ENCODE measurements at regions not wholly inside any gene's neighbourhood (a gene's known extent, or its start where the extent isn't known, plus 50 kb on each side); places are given as distances from the start of the nearest gene placed in this dataset.

- ChIA-PET CTCF (no interaction called here), POLR2A (no interaction called here)
These were observed 50.8 kb upstream of the MYLIP start for GRCh38 chr6:16078064-16078463.

DNA sequence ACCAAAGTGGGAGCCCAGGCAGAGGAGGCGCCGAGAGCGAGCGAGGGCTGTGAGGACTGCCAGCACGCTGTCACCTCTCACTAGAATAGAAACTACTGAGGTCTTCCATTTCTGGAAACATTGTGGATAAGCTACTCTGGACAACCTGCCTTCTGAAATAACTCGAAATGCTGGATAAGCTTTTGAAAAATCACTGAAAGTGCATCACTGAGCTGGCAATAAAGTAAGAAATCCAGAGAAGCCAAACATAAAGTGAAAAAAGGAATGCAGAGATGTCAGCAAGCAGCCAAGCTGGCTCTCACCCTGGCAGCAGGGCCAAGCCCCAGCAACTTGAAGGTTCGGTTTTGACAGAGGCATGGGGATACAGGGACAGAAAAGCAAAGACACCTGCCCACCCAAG lies 59.2 kb upstream of the MYLIP start:
- POLR2A ChIA-PET, result no interaction called here
- CTCF ChIA-PET, result no interaction called here

DNA sequence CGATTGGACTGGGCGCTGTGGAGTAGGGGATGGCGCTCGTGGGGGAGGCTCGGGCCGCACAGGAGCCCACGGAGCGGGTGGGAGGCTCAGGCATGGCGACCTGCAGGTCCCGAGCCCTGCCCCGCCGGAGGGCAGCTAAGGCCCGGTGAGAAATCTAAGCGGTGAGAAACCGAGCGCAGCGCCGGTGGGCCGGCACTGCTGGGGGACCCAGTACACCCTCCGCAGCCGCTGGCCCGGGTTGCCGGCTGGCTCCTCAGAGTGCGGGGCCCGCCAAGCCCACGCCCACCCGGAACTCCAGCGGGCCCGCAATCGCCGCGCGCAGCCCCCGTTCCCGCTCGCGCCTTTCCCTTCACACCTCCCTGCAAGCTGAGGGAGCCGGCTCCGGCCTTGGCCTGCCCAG lies 59.7 kb upstream of the MYLIP start:
- CTCF ChIA-PET, result no interaction called here
- POLR2A ChIA-PET, result no interaction called here

DNA sequence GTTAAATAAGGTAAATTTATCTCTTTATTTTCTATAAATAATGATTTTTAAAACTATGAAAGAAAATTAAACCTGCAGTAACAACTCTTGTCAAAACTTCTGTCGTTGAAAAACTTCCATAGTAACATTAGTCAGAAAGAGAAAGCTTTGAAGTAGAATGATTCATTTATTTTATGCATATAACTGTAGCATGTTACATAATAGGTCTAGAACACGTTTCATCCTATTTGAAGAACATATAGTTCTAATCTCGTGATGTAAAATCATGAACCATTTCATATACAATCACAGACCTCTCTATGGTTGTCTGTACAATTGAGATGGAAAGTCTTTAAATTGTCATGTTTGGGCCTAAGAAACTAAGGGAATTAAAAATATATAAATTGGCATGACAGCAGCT lies 61.3 kb upstream of the MYLIP start:
- CTCF ChIA-PET, result no interaction called here
- POLR2A ChIA-PET, result no interaction called here

GRCh38 chr6:16064671-16065072 lies 64.2 kb upstream of the MYLIP start:
- POLR2A ChIA-PET, result no interaction called here
- CTCF ChIA-PET, result interaction anchor here (0.5 kb wide), 1 partner anchor 1789 kb away, joined by 4 read pairs; no protein-coding TSS in a partner anchor

- POLR2A ChIA-PET, result no interaction called here
- CTCF ChIA-PET, result no interaction called here
These were observed 65.3 kb upstream of the MYLIP start for GRCh38 chr6:16063580-16063979.

DNA sequence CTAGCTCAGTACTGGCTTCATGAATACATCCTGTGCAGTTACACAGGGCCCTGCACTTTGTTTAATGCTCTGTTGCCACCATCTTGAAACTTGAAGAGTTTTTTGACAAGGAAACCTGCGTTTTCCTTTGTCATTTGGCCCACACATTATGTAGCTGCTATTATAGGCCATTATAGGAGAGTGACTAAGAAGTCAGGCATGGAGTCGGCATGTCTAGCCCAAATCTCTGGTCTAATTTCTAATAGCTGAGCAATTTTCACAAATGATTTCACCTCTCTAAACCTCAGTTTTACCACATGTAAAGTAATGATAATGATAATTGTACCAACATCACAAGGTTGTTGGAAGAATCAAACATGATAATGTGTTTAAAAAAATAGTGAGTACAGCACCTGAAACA lies 67.1 kb upstream of the MYLIP start:
- POLR2A ChIA-PET, result no interaction called here
- CTCF ChIA-PET, result no interaction called here

- POLR2A ChIA-PET, result no interaction called here
- CTCF ChIA-PET, result no interaction called here
These were observed 68.8 kb upstream of the MYLIP start for GRCh38 chr6:16060039-16060438.

DNA sequence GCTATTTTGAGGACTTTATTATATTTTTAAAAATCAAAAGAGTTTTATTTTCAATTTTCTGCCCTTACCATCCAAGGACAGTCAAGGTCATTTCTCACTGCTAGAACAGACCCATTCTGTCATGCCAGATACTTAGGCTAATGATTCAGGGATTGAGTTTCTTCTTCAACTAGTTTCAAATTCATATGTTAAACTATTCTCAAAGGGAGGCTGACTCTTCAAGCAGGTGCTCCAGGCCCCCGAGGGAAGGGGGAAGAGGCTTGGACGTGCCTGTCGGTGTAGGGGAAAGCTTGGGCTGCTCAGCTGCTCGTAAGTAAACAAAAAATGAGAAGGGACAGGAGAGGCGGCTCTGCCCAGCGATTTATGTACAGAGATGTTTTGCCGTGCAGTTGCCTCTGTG lies 69.4 kb upstream of the MYLIP start:
- ChIA-PET POLR2A (no interaction called here), CTCF (no interaction called here)

GRCh38 chr6:16058929-16059345 lies 69.9 kb upstream of the MYLIP start:
- ChIA-PET POLR2A (no interaction called here), CTCF (no interaction called here)

DNA sequence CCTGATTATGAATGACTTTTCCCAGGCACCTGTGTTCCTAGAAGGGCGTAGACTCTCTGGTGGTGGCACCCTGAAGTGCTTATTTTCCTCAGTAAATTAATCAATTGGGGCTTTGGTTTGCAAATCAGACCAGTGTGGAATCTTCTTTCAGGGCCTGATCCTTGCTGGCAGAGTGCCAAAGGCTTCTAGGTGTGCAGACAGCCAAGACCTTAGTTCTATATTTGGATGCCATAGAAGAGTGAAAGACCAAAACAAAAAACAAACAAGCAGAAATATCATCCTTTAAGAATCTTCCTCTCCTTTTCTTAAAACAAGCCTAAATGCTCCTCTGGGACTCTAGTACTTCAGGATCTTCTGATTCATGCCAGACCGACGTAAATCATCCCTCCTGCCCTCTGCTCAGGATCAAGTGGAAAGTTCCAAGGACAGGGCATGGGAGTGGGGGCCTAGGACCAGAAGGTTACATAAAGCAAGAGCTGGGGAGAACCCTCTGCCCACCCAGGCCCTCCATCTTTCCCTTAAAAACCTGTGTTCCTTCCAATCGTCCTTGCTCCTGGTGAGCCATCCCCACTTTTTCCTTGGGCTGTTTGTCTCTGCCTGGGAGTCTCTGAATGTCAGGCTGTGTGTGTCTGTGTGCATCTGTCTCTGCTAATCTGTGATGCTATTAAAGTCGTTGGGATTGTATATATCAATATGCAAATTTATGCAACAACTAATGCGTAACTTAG lies 70.5 kb upstream of the MYLIP start:
- CTCF ChIA-PET, result no interaction called here
- POLR2A ChIA-PET, result no interaction called here

DNA sequence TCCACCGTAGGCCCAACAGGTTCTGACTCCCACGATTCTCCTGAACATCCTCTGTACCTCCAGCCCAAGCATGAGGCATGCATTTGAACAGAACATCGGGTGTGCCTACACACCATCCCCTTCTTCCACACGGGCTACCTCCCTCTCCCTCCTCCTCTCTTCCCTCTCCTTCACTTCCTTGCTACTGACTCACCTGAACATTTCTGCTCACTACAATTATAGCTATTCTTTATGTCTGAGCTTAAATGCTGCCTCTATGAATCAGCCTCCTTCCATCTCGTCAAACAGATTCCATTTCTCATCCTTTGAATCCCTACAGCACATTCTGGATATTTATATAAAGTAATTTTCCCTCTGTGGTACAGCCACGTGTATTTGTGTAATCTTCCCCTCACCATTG lies 71.4 kb upstream of the MYLIP start:
- POLR2A ChIA-PET, result no interaction called here
- CTCF ChIA-PET, result interaction anchor here (0.6 kb wide), 1 partner anchor 105 kb away, joined by 4 read pairs; no protein-coding TSS in a partner anchor

DNA sequence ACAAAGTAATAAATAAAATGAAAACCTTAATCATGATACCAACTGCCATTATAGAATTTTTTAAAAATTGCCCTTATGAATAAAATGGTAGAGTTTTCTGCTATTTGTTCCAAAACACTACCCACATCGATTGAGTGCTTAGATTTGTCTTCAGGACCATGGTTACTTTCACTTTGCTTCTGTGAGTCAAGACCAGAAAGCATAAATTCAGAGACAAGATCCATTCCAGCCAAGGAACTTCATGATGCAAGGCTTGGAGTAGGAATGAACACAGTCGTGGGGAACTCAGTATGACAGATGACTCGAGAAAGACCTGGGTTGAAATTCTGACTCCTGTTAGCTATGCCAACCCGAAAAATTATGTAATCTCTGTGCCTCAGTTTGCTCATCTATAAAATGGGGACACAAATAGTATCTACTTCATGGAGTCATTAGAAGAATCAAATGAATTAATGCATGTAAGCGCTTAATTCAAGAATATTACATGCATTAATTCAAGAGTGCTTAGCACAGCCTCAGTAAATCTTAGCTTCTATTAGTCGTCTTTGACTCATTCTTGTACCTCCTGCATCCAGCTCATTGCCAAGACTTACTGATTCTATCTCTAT lies 72.5 kb upstream of the MYLIP start:
- CTCF ChIA-PET, result no interaction called here
- POLR2A ChIA-PET, result no interaction called here

GRCh38 chr6:16055852-16056251 lies 73.0 kb upstream of the MYLIP start:
- ChIA-PET POLR2A (no interaction called here), CTCF (no interaction called here)

- CTCF ChIA-PET, result interaction anchor here (0.6 kb wide), 1 partner anchor 1983 kb away, joined by 4 read pairs; no protein-coding TSS in a partner anchor
- POLR2A ChIA-PET, result no interaction called here
These were observed 79.7 kb upstream of the MYLIP start for GRCh38 chr6:16049168-16049567.

DNA sequence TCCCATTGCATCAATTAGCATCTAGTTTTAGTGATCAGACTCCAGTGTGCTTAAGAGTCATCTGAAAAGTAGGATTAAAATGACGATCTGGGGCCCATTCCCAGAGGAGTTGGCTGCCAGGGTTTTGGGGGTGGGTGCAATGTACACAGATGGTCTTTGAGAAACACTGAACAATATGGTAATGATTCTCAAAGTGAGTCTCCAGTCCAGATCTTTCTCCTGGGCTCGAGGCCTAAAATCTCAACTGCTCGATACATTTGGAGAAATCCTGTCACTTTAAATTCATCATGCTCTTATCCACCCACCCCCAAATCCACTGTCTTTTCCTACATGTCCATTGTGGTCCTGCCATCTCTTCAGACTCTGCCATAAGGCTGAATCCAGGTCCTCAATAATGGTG lies 80.7 kb upstream of the MYLIP start:
- POLR2A ChIA-PET, result no interaction called here
- CTCF ChIA-PET, result no interaction called here

- ChIA-PET CTCF (no interaction called here), POLR2A (no interaction called here)
These were observed 81.4 kb upstream of the MYLIP start for GRCh38 chr6:16047435-16047990.

GRCh38 chr6:16045238-16045637 lies 83.6 kb upstream of the MYLIP start:
- ChIA-PET POLR2A (no interaction called here), CTCF (no interaction called here)

DNA sequence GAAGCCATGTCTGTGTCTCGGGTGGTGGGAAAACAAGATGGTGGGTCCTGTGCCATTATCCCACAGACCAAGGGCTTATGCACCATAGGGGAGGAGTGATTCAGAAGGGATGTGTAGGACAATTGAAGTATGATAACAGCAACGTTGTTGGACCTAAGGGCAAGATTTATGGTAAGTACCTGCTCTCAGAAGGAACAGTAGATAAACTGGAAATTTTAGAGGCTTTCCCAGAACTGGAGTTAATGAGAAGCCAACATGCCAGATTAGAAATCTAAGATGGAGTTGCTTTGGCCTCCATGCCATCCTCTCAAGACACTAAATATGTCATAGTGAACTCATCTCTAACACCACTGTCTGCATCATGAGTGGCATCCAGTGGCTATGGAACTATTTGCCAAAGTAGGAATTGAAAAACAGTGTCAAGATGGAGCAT lies 84.7 kb upstream of the MYLIP start:
- POLR2A ChIA-PET, result no interaction called here
- CTCF ChIA-PET, result no interaction called here

DNA sequence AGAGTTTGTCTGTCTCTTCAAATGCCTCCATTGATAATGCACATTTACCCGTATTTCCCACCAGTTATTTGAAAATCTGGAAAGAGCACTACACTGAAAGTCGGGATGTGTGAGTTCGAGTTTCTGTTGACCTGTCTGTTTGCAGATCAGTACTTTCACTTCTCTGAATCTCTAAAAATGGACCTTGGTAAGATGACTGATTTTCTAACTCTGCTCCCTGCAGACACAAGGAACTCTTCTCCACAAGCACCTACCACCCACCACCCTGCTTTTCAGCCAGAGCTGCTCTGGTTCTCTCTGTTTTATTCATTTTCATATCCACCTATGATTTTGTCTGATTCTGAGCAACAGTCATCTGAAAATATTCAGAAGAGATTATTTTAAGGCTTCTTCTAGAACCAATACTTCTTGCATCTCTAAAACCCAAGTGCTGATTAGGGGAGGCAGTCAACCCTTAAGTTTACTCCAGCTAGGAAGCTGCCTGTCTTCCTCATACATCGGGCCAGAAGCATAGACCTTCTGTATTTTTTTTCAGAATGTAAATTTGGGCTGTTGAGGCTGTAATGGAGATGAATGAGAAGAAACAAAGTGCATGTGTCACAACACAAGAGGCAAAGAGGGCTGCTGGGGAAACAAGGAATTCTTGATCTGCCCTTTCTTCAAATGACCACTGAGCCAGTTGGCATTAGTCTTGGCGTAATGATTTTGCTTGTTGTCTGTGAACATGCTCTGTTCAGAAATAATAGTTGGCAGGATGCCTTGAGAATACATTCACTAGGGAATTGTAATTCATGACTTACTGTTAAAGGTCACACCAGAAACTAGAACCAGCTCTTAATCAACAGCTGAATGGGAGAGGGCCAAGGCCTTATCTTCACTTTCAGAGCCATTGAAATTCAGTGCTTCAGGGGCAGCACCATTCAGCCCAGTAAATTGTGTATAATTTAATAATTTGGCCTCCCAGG lies 85.4 kb upstream of the MYLIP start:
- ChIA-PET CTCF (no interaction called here), POLR2A (no interaction called here)

GRCh38 chr6:16042751-16043150 lies 86.1 kb upstream of the MYLIP start:
- CTCF ChIA-PET, result no interaction called here

More at GRCh38 chr6:16042751-16043150, 86.1 kb upstream of the MYLIP start:
- POLR2A ChIA-PET, result no interaction called here

All from activated CD8-positive, alpha-beta memory T cell treated with anti-CD3 and anti-CD28 coated beads for 36 hours (primary cell).